DOHH2 (cell line): ENCODE measurements at regions not wholly inside any gene's neighbourhood (a gene's known extent, or its start where the extent isn't known, plus 50 kb on each side); places are given as distances from the start of the nearest gene placed in this dataset.

Source experiments
- EZH2phosphoT487 ChIP-seq: fragments of 200-600 bp; sonication (generic); IDR thresholded peaks from 2 replicates; pipeline ENCODE4 v1.6.1; 2017; ENCODE audit warnings: borderline replicate concordance, mild to moderate bottlenecking, antibody characterized with exemption, low read length, moderate library complexity, mixed read lengths
- TF ChIP-seq, protein P1 (sequence below): fragments of 200-600 bp; sonication (generic); IDR thresholded peaks from one replicate; pipeline ENCODE4 v1.5.1; 2014; ENCODE audit warnings: antibody characterized with exemption, mild to moderate bottlenecking, low read depth, low read length; ENCODE audit not compliant: poor library complexity, severe bottlenecking

DNA sequence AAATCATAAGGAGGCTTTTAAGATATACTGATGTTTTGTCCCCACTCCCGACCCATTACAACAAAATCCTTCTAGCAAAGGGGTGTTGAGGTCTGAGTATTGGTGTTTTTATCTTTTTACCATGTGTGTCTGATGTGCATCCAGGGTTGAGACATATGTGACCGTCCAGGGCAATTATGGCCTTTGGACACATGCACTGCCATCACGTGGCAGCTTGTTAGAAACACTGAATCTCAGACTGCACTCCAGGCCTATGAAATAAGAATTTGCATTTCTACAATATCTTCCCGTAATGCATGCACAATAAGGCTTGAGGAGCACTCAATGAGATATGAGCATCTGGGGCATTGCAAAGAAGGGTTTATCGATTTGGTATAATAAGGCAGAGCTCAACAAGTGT is 235.1 kb upstream of the ZNF804A start:
- TF ChIP-seq, protein P1, sequence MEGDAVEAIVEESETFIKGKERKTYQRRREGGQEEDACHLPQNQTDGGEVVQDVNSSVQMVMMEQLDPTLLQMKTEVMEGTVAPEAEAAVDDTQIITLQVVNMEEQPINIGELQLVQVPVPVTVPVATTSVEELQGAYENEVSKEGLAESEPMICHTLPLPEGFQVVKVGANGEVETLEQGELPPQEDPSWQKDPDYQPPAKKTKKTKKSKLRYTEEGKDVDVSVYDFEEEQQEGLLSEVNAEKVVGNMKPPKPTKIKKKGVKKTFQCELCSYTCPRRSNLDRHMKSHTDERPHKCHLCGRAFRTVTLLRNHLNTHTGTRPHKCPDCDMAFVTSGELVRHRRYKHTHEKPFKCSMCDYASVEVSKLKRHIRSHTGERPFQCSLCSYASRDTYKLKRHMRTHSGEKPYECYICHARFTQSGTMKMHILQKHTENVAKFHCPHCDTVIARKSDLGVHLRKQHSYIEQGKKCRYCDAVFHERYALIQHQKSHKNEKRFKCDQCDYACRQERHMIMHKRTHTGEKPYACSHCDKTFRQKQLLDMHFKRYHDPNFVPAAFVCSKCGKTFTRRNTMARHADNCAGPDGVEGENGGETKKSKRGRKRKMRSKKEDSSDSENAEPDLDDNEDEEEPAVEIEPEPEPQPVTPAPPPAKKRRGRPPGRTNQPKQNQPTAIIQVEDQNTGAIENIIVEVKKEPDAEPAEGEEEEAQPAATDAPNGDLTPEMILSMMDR: no peak
- no peak for TF ChIP-seq EZH2phosphoT487
